LNCaP clone FGC (cell line): ENCODE measurements at regions not wholly inside any gene's neighbourhood (a gene's known extent, or its start where the extent isn't known, plus 50 kb on each side); places are given as distances from the start of the nearest gene placed in this dataset.

ENCODE experiments used
- DNase-seq: peaks from one replicate; pipeline ENCODE4 v3.0.0-alpha.2; 2011; ENCODE audit warnings: low read depth
- H3K4me3 ChIP-seq: 2 replicates; pipeline ENCODE4 v1.5.1; 2011; ENCODE audit warnings: mild to moderate bottlenecking, low read depth, low read length, control low read depth
- TF ChIP-seq, protein P1 (sequence below): IDR thresholded peaks from 2 replicates; pipeline ENCODE4 v1.5.1; 2012; ENCODE audit warnings: mild to moderate bottlenecking; ENCODE audit not compliant: control insufficient read depth, insufficient read depth; ENCODE audit errors: extremely low read depth

DNA sequence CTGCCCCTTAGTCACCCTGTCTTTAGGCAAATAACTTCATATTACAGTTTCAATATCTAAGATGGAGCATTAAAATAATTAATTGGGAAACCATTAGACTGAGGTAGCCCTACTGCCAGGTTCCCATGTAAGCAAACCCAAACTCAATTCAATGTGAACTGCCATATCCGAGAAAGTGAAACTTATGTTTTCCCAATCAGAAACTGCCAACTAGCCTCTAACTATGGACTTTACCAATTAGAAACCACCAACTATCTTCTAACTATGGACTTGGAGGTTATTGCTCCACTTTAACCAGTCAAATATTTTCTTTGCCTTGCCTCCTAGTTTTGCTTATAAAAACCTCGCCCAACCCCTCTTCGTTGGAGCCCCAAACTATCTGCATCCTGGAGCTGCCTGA, 218.5 kb downstream of the ENC1 start:
- no peak for DNase-seq
- H3K4me3 ChIP-seq = no peak overlapping the region
- TF ChIP-seq, protein P1, sequence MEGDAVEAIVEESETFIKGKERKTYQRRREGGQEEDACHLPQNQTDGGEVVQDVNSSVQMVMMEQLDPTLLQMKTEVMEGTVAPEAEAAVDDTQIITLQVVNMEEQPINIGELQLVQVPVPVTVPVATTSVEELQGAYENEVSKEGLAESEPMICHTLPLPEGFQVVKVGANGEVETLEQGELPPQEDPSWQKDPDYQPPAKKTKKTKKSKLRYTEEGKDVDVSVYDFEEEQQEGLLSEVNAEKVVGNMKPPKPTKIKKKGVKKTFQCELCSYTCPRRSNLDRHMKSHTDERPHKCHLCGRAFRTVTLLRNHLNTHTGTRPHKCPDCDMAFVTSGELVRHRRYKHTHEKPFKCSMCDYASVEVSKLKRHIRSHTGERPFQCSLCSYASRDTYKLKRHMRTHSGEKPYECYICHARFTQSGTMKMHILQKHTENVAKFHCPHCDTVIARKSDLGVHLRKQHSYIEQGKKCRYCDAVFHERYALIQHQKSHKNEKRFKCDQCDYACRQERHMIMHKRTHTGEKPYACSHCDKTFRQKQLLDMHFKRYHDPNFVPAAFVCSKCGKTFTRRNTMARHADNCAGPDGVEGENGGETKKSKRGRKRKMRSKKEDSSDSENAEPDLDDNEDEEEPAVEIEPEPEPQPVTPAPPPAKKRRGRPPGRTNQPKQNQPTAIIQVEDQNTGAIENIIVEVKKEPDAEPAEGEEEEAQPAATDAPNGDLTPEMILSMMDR = no peak

DNA sequence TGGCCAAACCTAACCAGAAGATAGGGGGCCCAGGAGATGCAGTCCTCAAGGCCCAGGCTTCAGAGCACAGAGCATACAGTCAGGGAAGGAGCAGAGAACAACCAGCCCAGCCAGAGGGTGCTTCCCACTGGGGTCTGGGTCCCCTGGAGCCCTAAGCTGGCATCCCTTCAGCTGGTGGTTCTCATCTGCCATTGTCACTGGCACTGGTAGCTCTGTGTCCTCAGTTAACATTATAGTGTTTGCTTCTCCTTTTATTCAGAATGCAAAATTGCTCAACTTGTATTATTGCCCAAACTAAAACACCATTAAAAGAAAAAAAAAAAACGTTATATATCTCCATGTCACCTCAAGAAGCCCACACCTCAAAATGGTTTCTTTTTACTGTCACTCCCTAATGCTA, 219.2 kb downstream of the ENC1 start:
- no peak for DNase-seq
- no peak overlapping the region for H3K4me3 ChIP-seq
- TF ChIP-seq, protein P1 = no peak

DNA sequence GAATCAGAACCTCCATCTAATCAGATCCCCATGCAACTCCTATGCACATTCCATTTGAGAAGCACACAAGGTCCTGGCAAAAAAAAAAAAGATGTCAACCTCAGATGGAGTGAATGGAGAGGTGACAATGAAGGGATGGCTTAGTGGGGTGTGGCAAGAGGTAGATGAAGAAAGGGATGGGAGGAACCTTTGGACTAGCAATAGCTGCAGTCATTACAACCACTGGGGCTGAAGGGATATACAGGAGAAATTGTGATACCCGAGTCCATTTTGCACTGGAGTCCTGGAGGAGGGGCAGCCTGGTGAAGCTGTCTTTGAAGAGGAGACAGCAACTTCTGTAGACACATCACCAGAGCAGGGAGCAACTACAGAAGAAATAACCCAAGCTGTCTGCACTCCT, 219.6 kb downstream of the ENC1 start:
- TF ChIP-seq, protein P1 = no peak
- DNase-seq = no peak
- no peak overlapping the region for H3K4me3 ChIP-seq

DNA sequence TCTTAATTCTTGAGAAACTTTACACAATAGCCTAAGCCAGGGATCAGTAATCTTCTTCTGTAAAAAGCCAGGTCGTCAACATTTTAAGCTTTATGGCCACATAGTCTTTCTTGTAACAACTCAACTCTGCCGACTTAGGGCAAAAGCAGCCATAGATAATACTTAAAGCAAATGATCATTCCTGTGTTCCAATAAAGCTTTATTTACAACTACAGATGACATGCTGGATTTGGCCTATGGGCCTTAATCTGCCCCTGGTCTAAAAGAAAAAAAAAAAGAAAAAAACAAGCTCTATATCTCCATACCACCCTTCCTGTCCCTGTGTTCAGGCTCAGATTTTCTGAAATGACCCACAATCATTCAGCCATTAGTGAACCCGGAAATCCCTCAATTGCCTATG, 220.3 kb downstream of the ENC1 start:
- no peak for DNase-seq
- TF ChIP-seq, protein P1 = no peak
- H3K4me3 ChIP-seq = no peak overlapping the region

DNA sequence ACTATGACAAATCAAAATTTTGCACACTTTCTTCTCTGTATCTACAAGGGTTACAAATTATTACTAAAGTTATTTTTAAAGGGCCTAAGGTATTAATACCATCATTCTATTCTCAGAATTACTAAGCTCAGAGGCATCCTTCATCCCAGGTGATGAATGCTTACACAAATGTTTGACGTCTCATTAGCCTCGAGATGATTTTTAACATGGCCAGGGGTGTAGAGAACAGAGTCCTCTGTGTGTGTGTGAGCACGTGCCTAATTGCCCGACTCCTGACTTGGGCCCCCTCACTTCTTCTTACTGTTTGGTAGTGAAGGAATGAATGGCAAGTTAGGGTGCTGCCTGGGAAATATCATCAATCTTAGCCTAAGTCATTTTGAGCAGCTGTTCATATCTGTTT, 221.1 kb downstream of the ENC1 start:
- TF ChIP-seq, protein P1 = no peak
- DNase-seq = no peak
- no peak overlapping the region for H3K4me3 ChIP-seq

DNA sequence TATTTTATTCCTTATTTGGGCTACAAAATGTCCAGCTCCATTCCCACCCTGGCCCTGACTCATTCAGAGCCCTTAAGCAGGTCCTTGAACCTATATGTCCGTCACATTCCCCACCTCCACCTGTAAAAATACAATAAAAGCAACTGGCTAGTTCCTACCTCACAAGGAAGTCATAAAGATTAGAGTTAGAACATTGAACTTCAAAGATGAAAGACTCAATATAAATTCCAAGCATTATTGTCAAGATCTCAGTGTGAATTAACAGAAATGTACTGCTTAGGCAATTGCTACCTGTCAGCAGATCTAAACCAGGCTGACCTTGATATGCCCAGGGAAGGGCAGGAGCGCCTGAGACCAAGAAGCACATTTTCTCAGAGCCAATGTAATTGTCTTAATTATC, 221.8 kb downstream of the ENC1 start:
- DNase-seq = no peak
- no peak overlapping the region for H3K4me3 ChIP-seq
- TF ChIP-seq, protein P1 = no peak

DNA sequence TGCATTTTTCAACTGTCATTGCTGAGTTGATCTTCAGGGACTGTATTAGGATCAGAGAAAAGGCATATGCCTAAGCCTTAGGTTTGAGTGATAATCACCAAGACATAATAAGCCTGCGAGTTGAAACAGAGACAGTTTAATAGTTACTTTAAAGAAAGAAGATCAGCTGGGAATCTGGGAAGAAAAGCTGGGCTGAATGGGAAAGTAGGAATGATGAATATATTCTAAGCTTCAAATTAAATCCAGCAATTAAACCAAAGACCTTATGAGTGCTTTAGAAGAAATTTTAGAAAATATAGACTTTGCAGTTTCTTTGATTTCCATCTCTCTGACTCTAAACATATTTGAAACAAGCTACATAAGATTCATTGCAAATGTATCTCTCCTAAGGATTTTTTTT, 222.3 kb downstream of the ENC1 start:
- TF ChIP-seq, protein P1 = no peak
- no peak for DNase-seq
- H3K4me3 ChIP-seq = no peak overlapping the region
